GM12875 (cell line): ENCODE measurements at regions not wholly inside any gene's neighbourhood (a gene's known extent, or its start where the extent isn't known, plus 50 kb on each side); places are given as distances from the start of the nearest gene placed in this dataset.

Source experiments
- H3K4me3 ChIP-seq: one replicate; pipeline ENCODE4 v1.5.1; 2011; ENCODE audit warnings: low read depth, low read length, control low read depth
- CTCF ChIP-seq: IDR thresholded peaks from 2 replicates; pipeline ENCODE4 v1.5.1; 2011; ENCODE audit warnings: low read depth, mild to moderate bottlenecking, control low read depth, inconsistent platforms, low read length, moderate library complexity, borderline replicate concordance; ENCODE audit not compliant: insufficient read depth

- no peak for TF ChIP-seq CTCF
- H3K4me3 ChIP-seq: no peak overlapping the region
Observed at GRCh38 chr10:5310914-5311313, 53.9 kb upstream of the UCN3 start.

- TF ChIP-seq CTCF: no peak
- H3K4me3 ChIP-seq: no peak overlapping the region
Observed at GRCh38 chr10:5311617-5312016, 53.1 kb upstream of the UCN3 start.

- no peak for TF ChIP-seq CTCF
- no peak overlapping the region for H3K4me3 ChIP-seq
Observed at GRCh38 chr10:5314840-5315239, 49.9 kb upstream of the UCN3 start.
